Hippocampal formation (tissue), 2 donors: ENCODE measurements at regions not wholly inside any gene's neighbourhood (a gene's known extent, or its start where the extent isn't known, plus 50 kb on each side); places are given as distances from the start of the nearest gene placed in this dataset.

ENCODE experiments used
- DNase-seq, 2 donors: peaks; one replicate each; lab custom pipeline; 2025; lab: John Stamatoyannopoulos, UW

DNA sequence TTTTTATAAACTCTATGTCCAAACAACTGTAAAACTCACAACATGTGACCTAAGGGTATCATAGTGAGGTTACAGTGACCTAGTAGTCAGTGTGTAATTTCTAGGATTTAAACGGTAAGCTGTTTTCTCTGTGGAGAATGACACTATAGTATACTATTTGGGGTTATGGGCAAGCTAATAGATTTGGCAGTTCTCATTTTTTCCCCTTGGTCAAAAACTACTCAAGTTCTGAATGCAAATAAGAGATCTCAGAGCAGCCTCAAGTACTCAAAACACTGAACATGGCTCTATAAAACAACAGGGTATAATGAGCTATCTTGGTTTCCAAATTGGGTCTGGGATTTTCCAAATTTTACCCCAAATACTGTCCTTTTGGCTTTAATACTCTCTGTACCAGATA, 88.5 kb upstream of the HMCN1 start:
- DNase-seq = no peak

DNA sequence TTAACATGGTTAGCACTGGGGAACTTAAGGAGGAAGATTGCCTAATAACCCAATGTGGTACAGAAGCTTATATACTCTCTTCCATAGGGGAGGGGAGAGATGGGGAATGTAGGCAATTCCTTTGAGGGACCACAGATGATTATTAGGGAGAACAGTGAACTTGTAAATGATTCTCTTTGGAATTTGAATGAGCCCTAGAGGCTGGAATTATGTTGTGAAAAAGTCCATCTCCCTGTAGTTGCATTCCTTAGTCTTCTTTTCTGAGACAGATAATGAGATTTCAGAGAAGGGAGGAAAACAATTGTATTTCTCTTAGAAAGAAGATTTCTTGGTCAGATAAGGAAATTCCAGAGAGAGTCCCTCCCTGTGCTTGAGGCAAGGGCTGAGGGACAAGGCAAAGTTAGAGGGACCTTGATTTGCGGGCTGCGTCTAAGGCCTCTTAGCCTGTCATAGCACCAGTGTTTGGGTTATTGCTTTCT, 89.0 kb upstream of the HMCN1 start:
- no peak for DNase-seq

DNA sequence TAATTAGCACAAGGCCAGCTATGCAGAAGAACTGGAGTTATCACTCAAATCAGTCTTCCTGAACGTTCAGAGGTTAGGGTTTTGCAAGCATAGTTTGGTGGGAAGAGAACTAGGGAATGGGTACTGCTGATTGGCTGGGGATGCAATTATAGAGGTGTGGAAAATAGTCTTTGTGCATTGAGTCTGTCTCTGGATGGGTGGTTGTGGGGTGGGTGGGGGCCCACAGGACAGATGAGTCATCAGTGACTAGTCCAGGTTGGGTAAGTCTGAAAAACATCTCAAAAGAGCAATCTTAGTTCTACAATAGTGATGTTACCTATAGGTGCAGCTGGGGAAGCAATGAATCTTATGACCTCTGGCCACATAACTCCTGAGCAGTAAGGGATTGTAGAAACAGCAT, 89.7 kb upstream of the HMCN1 start:
- no peak for DNase-seq

DNA sequence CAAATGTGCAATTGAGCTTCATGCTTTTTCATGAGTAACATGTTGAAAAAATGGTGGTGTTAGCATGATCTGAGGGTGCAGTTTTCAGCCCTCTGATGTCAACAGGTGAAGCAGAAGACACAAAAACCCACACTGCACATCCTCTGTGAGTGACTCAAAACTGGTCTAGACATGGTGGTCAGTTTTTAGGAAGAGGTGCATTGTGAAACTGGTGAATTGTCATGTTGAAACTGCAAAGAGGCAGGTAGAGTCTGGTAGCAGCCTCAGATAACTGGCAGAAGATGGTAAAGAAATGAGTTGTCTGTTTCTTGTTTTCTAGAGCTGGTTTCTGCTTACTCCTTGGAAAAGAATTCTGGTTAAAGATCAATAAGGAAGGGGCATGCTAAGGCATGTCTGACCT, 97.3 kb upstream of the HMCN1 start:
- DNase-seq = no peak

DNA sequence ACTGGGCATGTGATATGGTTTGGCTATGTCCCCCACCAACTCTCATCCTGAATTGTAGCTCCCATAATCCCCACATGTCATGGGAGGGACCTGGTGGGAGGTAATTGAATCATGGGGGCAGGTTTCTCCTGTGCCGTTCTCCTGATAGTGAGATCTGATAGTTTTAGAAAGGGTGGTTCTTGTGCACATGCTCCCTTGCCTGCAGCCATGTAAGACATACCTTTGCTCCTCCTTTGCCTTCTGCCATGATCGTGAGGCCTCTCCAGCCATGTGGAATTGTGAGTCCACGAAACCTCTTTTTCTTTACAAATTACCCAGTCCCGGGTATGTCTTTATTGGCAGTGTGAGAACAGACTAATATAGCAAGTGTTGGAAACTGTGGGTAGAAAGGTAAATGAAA, 99.5 kb upstream of the HMCN1 start:
- DNase-seq = no peak

DNA sequence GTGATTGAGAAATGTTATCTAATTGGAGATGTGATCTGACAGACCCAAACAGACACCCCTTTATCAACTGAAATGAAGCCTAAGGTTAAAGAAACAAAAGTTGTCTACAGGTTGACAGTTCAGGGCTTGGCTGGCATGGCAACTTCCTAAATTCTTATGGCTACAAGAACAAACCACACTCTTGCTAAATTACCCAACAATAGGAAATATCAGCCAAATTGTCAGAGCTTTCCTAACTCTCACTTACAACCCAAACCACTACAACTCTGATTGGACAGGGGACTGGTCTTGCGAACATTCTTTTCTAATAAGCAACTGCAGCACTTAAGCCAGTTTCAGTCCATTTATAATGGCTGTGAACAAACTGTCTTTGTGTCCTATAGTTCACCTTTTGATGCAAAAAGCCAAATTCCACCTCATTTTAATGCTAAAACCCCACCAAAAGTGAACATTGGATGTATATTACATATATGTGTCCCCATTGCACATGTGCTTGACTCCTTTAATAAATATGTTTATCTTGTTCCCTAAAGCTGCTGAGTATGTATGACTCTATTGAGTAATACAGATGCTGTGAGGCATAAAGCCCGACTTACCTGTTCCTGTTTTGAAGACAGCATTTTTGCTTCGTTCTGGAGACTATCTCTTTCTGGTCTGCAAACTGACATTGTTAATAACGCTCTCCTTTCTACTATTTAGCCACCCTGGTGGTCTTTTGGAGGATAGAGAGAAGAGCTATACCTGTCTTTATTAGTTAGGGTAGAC, 101.3 kb upstream of the HMCN1 start:
- DNase-seq = no peak

DNA sequence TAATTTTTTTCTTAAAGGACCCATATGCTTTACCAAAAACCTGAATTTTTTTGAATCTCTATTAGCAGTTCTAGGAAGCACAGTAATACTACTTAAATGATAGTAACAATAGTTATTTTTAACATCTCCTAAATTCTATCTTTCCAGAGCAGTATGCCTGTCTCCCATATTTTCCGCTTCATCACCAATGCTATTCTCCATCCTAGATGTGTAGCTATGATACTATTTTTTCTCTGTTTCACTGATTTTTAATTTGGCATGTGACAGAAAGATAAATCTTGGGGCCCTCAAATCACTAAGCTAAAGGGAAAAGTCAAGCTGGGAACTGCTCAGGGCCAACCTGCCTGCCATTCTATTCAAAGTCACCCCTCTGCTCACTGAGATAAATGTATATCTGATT, 102.3 kb upstream of the HMCN1 start:
- no peak for DNase-seq

DNA sequence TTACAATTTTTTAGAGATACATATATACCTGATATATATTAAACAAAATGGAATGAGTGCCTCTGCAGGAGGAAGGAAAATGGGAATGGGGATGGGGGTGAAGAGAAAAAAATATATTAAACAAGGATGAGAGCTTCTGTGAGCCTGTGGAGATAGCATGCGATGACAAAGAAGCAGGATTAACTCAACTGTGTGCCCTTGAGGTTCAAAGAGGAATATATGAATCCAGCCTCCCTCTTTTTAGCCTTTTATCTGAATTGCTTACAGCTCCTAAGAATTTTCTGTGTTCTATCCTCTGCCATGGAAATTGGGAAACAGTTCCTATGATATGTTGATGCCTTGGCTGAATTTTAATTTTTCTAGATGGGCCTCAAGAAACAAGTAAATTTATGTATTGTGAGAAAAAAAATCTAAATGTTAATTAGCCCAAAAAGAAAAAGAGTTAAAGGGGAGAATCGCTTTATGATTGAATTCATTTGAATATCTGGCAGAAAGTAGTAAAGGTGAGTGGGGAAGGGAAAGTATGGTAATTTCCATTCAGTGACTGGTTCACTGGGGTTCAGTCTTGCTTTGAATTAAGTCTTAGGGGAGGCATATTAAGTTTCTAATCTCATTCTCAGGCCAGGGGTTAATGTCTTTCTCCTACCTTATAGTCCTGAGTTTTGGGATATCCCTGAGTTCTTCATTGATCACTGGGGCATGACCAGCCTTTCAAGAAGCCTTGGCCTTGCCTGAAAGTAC, 106.3 kb upstream of the HMCN1 start:
- DNase-seq = no peak

DNA sequence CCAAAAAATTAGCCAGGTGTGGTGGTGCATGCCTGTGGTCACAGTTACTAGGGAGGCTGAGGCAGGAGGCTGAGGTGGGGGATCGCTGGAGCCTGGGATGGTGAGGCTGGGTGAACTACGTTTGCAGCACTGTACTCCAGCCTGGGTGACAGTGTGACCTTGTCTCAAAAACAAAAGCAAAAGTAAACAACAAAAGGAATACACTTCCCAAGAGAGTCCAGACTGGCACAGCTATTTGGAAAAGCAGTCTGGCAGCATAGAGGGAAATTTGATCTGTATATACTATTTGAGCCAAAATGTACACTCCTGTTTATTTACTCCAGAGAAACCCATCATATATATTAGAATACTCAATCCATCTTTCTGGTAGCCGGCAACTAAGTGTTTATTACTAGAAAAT, 107.0 kb upstream of the HMCN1 start:
- no peak for DNase-seq

DNA sequence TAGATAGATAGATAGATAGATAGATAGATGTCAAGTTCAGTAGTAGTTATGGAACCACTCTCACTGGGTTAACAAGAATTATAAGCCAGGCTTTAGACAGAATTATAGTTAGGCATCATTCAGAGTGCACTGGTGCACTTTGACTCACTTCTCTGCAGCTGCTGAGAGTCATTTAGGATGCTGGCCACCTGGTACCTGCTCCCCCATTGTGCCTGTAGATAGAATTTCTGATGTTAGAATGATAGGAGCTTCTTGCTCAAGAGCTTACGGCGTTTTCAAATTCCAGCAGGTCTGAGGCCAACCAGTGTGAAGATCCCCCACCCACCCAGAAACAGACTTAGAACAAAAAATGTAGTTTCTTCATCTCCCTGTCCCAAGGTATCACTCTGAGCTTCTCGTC, 107.8 kb upstream of the HMCN1 start:
- DNase-seq = no peak

DNA sequence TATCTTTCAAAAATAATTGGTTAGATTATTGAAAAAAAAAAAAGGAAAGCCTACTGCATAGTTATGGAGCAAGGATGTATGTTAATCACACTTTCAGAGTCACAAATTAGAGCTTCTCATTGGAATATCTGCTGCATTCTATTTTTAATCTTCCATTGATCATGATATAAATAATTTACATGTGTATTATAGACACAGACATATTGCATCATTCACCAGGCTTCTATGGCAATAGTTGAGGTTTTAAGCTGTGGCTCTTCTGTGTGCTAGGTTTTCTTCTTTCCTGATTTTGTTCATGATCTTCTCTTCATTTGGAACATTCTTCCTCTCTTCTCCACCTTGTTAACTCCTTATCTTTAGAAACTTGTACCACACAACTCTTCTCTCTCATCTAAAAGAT, 123.2 kb upstream of the HMCN1 start:
- DNase-seq = no peak

DNA sequence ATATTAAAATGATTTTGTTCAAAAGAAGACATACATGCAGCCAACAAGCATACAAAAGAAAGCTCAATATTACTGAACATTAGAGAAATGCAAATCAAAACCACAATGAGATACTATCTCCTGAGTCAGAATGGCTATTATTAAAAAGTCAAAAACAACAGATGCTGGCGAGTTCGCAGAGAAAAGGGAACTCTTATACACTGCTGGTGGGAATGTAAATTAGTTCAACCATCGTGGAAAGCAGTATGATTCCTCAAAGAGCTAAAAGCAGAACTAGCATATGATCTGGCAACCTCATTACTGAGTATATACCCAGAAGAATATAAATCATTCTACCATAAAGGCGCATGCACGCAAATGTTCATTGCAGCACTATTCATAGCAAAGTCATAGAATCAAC, 126.0 kb upstream of the HMCN1 start:
- DNase-seq = no peak

DNA sequence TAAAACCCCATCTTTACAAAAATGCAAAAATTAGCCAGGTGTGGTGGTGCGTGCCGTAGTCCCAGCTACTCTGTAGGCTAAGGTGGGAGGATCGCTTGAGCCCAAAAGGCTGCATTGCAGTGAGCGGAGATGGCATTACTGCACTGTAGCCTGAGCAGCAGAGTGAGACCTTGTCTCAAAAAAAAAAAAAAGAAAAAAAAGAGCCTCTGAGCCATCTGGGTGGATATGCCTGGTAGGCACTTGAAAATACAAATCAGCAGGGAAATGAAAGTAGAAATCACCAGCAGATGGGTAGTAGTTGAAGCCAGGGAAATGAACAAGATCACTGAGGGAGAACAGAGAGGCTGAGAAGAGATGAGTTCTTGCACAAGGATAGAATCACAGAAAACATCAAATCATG, 131.0 kb upstream of the HMCN1 start:
- no peak for DNase-seq

DNA sequence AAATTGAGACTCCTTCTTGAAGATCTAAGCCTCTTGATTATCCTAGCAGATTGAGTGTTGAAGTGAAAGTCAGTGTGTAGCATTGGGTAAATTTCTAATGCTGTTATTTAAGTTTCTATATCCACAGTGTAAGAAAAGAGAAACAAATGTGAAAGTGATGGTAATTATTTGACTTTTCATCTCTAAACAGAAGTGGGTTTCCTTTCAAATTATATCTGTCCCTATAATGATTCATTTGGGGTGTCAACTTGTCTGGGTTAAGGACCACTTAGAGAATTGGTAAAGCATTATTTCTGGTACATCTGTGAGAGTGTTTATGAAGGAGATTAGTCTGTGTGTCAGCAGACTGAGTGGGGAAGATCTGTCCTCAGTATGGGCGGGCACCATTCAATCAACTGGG, 133.0 kb upstream of the HMCN1 start:
- no peak for DNase-seq

DNA sequence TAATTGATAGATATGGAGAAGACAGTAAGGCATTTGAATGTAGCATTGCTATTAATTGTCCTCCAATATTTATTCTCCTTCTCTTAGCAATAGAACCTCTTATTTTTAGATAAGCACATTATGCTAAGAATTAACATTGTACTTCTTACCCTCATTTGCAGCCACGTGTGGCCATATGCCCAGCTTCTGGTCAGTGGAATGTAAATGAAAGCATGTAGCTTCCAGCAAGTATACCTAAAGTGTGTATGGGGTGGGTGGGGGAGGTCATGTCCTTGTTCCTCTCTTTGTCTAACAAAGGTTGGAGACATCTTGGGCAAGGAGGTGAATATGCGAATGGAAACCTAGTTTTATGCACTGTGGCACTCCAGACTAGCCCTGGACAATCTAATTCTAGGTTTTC, 133.6 kb upstream of the HMCN1 start:
- DNase-seq = no peak

DNA sequence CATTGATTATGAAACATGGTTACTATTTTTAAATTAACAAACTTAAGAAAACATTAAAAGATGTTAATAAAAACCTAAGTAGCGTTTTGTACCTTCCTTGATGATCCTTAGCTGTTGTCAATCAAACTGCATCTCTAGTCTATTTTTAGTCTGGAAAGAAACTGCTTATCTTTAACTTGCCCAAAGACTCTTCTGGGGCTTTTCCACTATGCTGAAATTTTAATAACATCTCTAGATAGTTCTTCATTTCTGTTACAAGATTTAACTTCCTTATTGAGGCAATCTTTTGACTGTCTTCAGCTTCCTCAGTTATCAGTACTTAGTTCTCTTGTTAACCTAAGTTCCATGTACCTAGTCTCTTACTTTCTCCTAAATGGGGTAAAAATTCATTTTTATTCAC, 135.9 kb upstream of the HMCN1 start:
- DNase-seq = no peak

DNA sequence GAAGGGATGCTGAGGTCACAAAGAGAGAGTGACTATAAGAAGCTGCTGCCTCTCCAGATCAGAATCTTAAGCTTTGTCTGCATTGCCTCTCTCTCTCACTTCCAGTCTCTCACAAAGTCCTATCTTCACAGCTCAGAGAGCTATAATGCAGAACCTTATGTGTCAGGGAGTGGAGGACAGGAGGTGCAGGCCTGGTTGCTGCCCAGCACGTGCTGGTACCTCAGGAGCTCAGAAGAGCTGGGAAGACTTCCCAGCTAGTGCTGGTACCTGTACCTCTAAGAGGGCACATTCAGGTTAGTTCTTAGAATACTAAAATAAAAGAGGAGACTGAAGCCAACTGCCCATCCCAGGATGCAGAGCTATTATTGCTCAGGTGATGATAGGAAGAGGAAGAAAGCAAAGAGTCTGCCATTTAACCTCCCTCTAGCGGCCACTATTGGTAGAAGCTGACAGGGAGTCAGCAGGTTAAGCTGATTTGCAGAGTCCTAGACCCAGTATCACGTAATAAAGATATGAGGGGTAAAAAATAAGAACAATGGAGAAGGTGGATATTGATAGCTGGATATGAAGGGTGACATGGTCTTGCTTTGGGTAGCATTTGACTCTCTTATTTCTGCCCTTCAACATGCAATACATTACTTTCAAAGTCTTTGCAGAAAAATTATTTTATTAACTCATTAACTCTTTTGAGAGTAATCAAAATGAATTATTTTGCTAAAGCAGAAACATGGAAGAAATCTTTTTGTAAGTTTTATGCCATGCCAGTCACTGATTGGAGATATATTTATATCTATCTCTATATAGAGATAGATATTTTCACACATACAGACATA, 138.1 kb upstream of the HMCN1 start:
- DNase-seq = no peak

DNA sequence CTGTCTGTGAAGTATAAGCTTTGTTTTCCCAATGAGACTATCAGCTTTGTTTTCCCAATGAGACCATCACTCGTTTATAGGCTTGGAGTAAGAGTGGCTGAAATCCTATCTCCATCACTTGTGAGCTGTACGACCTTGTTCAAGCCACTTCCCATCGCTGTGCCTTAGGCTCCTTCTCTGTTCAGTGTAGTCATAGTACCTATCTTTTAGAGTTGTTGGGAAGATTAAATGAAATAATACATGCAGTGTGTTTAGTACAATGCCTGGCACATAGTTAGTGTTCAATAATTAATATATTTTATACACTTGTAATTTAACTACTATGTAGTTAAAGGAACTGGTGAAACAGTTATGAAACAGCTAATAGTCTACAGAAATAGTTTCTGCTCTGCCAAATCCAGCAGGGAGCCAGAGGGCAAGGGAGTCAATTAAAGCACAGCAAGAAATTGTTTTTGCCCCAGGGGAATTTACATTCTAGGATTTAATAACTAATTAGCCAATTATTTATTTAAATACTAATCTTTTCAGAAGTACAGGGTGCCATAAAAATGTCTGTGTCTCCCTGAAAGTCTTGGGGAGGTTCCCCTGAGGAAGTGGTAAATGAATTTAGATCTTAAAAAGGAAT, 139.3 kb upstream of the HMCN1 start:
- DNase-seq = no peak

DNA sequence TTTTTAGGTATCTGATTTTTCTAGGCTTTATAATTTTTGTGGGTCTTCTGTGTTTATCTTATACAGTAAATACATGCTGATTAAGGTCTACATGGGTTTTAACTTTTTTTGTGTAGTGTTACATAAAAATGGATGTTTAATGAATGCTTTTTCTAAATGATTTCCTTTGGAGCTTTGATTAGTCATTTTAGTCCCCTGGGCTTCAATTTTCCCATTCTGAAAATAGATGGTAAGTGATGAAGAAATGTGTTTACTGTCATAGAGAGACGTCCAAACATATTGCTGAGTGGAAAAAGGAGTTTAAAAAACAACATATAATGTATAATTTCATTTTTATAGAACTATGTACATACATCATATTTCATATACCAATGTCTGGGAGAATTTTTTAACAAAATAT, 140.9 kb upstream of the HMCN1 start:
- no peak for DNase-seq

DNA sequence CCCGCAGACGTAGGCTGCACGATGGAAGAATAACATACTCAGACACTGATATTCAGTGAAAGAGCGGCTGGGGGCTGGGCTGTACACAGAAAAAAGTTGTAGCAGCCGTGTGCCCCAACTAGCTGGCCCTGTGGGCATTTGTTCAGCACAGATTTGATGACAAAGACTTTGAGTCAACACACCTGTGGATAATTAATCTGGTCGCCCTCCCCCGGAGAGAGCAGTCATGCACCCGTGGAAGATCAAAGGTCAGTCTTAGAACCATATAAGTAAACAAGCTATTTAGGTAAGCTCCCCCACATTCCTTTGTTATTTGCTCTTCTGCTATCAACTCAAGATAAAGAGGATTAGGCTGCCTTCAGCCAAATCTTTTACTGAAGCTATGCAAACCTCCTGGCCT, 148.4 kb upstream of the HMCN1 start:
- no peak for DNase-seq

DNA sequence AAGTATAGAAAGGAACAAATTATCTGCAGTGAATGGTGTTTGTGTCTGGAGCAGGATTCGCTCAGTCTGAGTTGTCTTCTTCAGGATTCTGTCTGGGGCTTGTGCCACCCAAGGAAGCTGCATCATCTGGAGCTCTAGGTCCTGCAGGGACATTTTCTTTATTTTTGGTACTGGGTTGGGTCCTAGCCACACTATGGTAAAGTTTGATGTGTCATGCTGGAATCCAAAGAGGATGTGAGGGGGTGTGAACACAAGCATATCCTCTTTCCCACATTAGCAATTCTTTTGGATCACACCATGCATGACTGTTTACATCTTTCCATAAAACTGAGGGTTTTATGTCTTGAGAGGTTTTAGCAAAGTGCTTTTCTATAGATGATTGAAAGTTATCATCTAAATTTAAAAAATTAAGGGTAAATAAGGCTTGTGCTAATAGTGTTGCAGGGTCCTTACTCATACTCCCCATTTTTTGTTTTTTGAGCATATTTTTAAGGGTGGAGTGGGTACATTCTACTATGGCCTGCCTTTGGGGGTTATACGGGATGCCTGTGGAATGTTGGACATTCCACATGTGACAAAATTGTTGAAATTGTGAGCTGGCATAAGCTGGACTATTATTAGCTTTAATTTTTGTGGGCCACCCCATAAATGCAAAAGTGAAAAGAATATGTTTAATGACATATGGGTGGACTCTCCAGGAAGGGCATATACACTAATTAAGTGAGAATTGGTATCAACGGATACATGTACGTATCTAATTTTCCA, 152.0 kb upstream of the HMCN1 start:
- no peak for DNase-seq

DNA sequence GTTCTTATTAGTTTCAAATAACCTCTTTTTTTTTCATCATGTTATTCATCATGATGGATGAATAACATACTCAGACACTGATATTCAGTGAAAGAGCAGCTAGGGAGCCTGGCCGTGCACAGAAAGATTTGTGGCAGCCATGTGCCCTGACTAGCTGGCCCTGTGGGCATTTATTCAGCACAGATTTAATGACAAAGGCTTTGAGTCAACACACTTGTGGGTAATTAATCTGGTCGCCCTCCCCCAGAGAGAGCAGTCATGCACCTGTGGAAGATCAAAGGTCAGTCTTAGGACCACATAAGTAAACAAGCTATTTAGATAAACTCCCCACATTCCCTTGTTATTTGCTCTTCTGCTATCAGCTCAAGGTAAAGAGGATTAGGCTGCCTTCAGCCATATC, 153.2 kb upstream of the HMCN1 start:
- no peak for DNase-seq
